DOHH2 (cell line): ENCODE measurements at regions not wholly inside any gene's neighbourhood (a gene's known extent, or its start where the extent isn't known, plus 50 kb on each side); places are given as distances from the start of the nearest gene placed in this dataset.

ENCODE experiments used
- H3F3A ChIP-seq: fragments of 200-600 bp; sonication (generic), shearing (Covaris generic); 2 replicates; pipeline ENCODE4 v1.6.0; 2016; ENCODE audit warnings: antibody characterized with exemption, mild to moderate bottlenecking; ENCODE audit not compliant: control insufficient read depth, insufficient read depth
- H3K27ac ChIP-seq: fragments of 200-600 bp; sonication (generic); 2 replicates; pipeline ENCODE4 v1.5.1; 2014; ENCODE audit warnings: low read depth, mild to moderate bottlenecking, low read length, moderate library complexity
- H3K27me3 ChIP-seq: fragments of 200-600 bp; sonication (generic); 2 replicates; pipeline ENCODE4 v1.6.1; 2014; ENCODE audit warnings: mild to moderate bottlenecking, low read length, mixed read lengths; ENCODE audit not compliant: control insufficient read depth
- H3K36me3 ChIP-seq: fragments of 200-600 bp; sonication (generic); 2 replicates; pipeline ENCODE4 v1.6.1; 2014; ENCODE audit warnings: mild to moderate bottlenecking, low read length, moderate library complexity, mixed read lengths; ENCODE audit not compliant: control insufficient read depth
- H3K4me1 ChIP-seq: fragments of 200-600 bp; sonication (generic); 2 replicates; pipeline ENCODE4 v1.6.1; 2014; ENCODE audit warnings: mild to moderate bottlenecking, low read length, mixed read lengths; ENCODE audit not compliant: control insufficient read depth
- H3K4me2 ChIP-seq: fragments of 200-600 bp; sonication (generic); 2 replicates; pipeline ENCODE4 v1.6.0; 2014; ENCODE audit warnings: mild to moderate bottlenecking, low read length, moderate library complexity
- H3K4me3 ChIP-seq: fragments of 200-600 bp; sonication (generic); 2 replicates; pipeline ENCODE4 v1.5.1; 2014; ENCODE audit warnings: mild to moderate bottlenecking, low read length, mixed read lengths
- H3K79me2 ChIP-seq: fragments of 200-600 bp; sonication (generic); 2 replicates; pipeline ENCODE4 v1.6.1; 2014; ENCODE audit warnings: mild to moderate bottlenecking, low read length, mixed read lengths; ENCODE audit not compliant: control insufficient read depth
- H3K9me2 ChIP-seq: fragments of 200-600 bp; sonication (generic); replicated peaks from 2 replicates; pipeline ENCODE4 v1.6.1; 2014; ENCODE audit warnings: mild to moderate bottlenecking, low read length, mixed read lengths; ENCODE audit not compliant: control insufficient read depth
- H3K9me3 ChIP-seq: fragments of 200-600 bp; sonication (generic); 2 replicates; pipeline ENCODE4 v1.6.1; 2014; ENCODE audit warnings: antibody characterized with exemption, low read length, mixed read lengths; ENCODE audit not compliant: control insufficient read depth, insufficient read depth
- H4K20me1 ChIP-seq: fragments of 200-600 bp; sonication (generic); 2 replicates; pipeline ENCODE4 v1.6.0; 2014; ENCODE audit warnings: low read depth, mild to moderate bottlenecking, antibody characterized with exemption, low read length, moderate library complexity; ENCODE audit not compliant: control insufficient read depth, insufficient read depth
- CTCF ChIP-seq: fragments of 200-600 bp; sonication (generic); IDR thresholded peaks from one replicate; pipeline ENCODE4 v1.5.1; 2014; ENCODE audit warnings: antibody characterized with exemption, mild to moderate bottlenecking, low read depth, low read length; ENCODE audit not compliant: poor library complexity, severe bottlenecking
- EZH2phosphoT487 ChIP-seq: fragments of 200-600 bp; sonication (generic); IDR thresholded peaks from 2 replicates; pipeline ENCODE4 v1.6.1; 2017; ENCODE audit warnings: borderline replicate concordance, mild to moderate bottlenecking, antibody characterized with exemption, low read length, moderate library complexity, mixed read lengths

- TF ChIP-seq EZH2phosphoT487, result no peak
- no peak for TF ChIP-seq CTCF
- no peaks in the 10 kb centered on the region for H3K4me1 ChIP-seq
- H4K20me1 ChIP-seq, result no peaks in the 10 kb centered on the region
- no peak overlapping the region for H3K4me2 ChIP-seq
- H3F3A ChIP-seq, result no peaks in the 10 kb centered on the region
- H3K4me3 ChIP-seq, result no peak overlapping the region
- no peaks in the 10 kb centered on the region for H3K9me3 ChIP-seq
- no peaks in the 10 kb centered on the region for H3K79me2 ChIP-seq
- no peaks in the 10 kb centered on the region for H3K36me3 ChIP-seq
- no peaks in the 10 kb centered on the region for H3K9me2 ChIP-seq
- H3K27me3 ChIP-seq, result no peaks in the 10 kb centered on the region
- no peak overlapping the region for H3K27ac ChIP-seq
Measured at GRCh38 chr5:56594792-56595191, 220.6 kb upstream of the MAP3K1 start.

GRCh38 chr5:56591081-56591480 is 224.3 kb upstream of the MAP3K1 start:
- Histone ChIP-seq H3F3A (no peaks in the 10 kb centered on the region), H3K9me2 (no peaks in the 10 kb centered on the region), H4K20me1 (no peaks in the 10 kb centered on the region), H3K27me3 (no peaks in the 10 kb centered on the region), H3K4me2 (no peak overlapping the region), H3K4me3 (no peak overlapping the region), H3K27ac (no peak overlapping the region), H3K4me1 (peaks cover 10% of the 10 kb centered on the region), H3K36me3 (no peaks in the 10 kb centered on the region), H3K79me2 (no peaks in the 10 kb centered on the region), H3K9me3 (no peaks in the 10 kb centered on the region)
- TF ChIP-seq EZH2phosphoT487, result no peak
- no peak for TF ChIP-seq CTCF

GRCh38 chr5:56589481-56589860 is 225.9 kb upstream of the MAP3K1 start:
- TF ChIP-seq EZH2phosphoT487, result no peak
- TF ChIP-seq CTCF, result no peak
- H3K79me2 ChIP-seq, result no peaks in the 10 kb centered on the region
- peaks cover 10% of the 10 kb centered on the region for H3K4me1 ChIP-seq
- H3K27ac ChIP-seq, result no peak overlapping the region
- H3K9me3 ChIP-seq, result peaks cover under 1% of the 10 kb centered on the region; the same call in 1 of the 2 replicates
- no peaks in the 10 kb centered on the region for H3F3A ChIP-seq
- H3K9me2 ChIP-seq, result no peaks in the 10 kb centered on the region
- H4K20me1 ChIP-seq, result no peaks in the 10 kb centered on the region
- H3K27me3 ChIP-seq, result no peaks in the 10 kb centered on the region
- no peaks in the 10 kb centered on the region for H3K36me3 ChIP-seq
- no peak overlapping the region for H3K4me3 ChIP-seq
- peak overlapping the region; percentile 29; the same call in 1 of the 2 replicates for H3K4me2 ChIP-seq
